Liver (tissue), 8 donors: ENCODE measurements at regions not wholly inside any gene's neighbourhood (a gene's known extent, or its start where the extent isn't known, plus 50 kb on each side); places are given as distances from the start of the nearest gene placed in this dataset.

Experiments
- DNase-seq: peaks from one replicate; pipeline ENCODE4 v3.0.0-alpha.2; 2017; ENCODE audit warnings: low spot score
- H3K27ac ChIP-seq, 2 donors: one replicate each; pipeline ENCODE4 v1.7.0; 2013; ENCODE audit warnings: inconsistent platforms in 2 of 2, low read length in 2 of 2, control low read depth in 1 of 2, low read depth in 1 of 2, mild to moderate bottlenecking in 1 of 2
- H3K27me3 ChIP-seq, 4 donors: one replicate each; pipeline versions ENCODE4 v1.6.1 to v1.7.0; 2013; ENCODE audit warnings: low read length in 3 of 4, inconsistent platforms in 1 of 4, mild to moderate bottlenecking in 1 of 4, moderate library complexity in 1 of 4; ENCODE audit not compliant: control insufficient read depth in 4 of 4, insufficient read depth in 4 of 4
- H3K36me3 ChIP-seq, 4 donors: one replicate each; pipeline versions ENCODE4 v1.6.1 to v1.7.0; 2013; ENCODE audit warnings: low read length in 3 of 4, mild to moderate bottlenecking in 3 of 4, low read depth in 1 of 4, moderate library complexity in 1 of 4; ENCODE audit not compliant: control insufficient read depth in 4 of 4, insufficient read depth in 3 of 4
- H3K4me1 ChIP-seq, 4 donors: one replicate each; pipeline versions ENCODE4 v1.6.1 to v1.7.0; 2013; ENCODE audit warnings: low read length in 3 of 4, mild to moderate bottlenecking in 3 of 4, moderate library complexity in 1 of 4; ENCODE audit not compliant: control insufficient read depth in 4 of 4, insufficient read depth in 4 of 4
- H3K4me3 ChIP-seq, 3 donors: one replicate each; pipeline versions ENCODE4 v1.6.1 to v1.7.0; 2013; ENCODE audit warnings: low read length in 3 of 3, control low read depth in 1 of 3, low read depth in 1 of 3, mild to moderate bottlenecking in 1 of 3
- H3K9ac ChIP-seq, 2 donors: one replicate each; pipeline ENCODE4 v1.7.0; 2013; ENCODE audit warnings: low read length in 2 of 2, mild to moderate bottlenecking in 2 of 2, moderate library complexity in 2 of 2, control low read depth in 1 of 2, low read depth in 1 of 2
- H3K9me3 ChIP-seq, 4 donors: one replicate each; pipeline versions ENCODE4 v1.6.1 to v1.7.0; 2013; ENCODE audit warnings: low read length in 3 of 4; ENCODE audit not compliant: control insufficient read depth in 4 of 4
- EGR1 ChIP-seq, 2 donors: IDR thresholded peaks; 2 replicates each; pipeline ENCODE4 v1.6.1; 2016 to 2018; ENCODE audit warnings: antibody characterized with exemption in 2 of 2, low read depth in 2 of 2
- FOXA1 ChIP-seq: IDR thresholded peaks from 2 replicates; pipeline ENCODE4 v1.6.1; 2016; ENCODE audit warnings: antibody characterized with exemption
- FOXA2 ChIP-seq: IDR thresholded peaks from 2 replicates; pipeline ENCODE4 v1.6.1; 2016; ENCODE audit warnings: antibody characterized with exemption
- GABPA ChIP-seq, 2 donors: IDR thresholded peaks in 1 of 2; conservative IDR thresholded peaks in 1 of 2; 2 replicates each; pipeline ENCODE4 v1.6.1; 2016; ENCODE audit warnings: antibody characterized with exemption in 2 of 2, mild to moderate bottlenecking in 1 of 2, moderate library complexity in 1 of 2
- HNF4A ChIP-seq, 2 donors: conservative IDR thresholded peaks; 2 replicates each; pipeline ENCODE4 v1.6.1; 2016; ENCODE audit warnings: antibody characterized with exemption in 2 of 2, mild to moderate bottlenecking in 2 of 2
- HNF4G ChIP-seq: IDR thresholded peaks from 2 replicates; pipeline ENCODE4 v1.6.1; 2016; ENCODE audit warnings: antibody characterized with exemption
- JUND ChIP-seq, 2 donors: IDR thresholded peaks; 2 replicates each; pipeline ENCODE4 v1.6.1; 2016; ENCODE audit warnings: antibody characterized with exemption in 2 of 2
- NR2F2 ChIP-seq: IDR thresholded peaks from 2 replicates; pipeline ENCODE4 v1.6.1; 2016; ENCODE audit warnings: antibody characterized with exemption
- RAD21 ChIP-seq, 2 donors: IDR thresholded peaks; 2 replicates each; pipeline ENCODE4 v1.6.1; 2016; ENCODE audit warnings: antibody characterized with exemption in 2 of 2, mild to moderate bottlenecking in 2 of 2
- RXRA ChIP-seq, 2 donors: IDR thresholded peaks; 2 replicates each; pipeline ENCODE4 v1.6.1; 2017 to 2018; ENCODE audit warnings: antibody characterized with exemption in 2 of 2, mild to moderate bottlenecking in 1 of 2
- SP1 ChIP-seq: IDR thresholded peaks from 2 replicates; pipeline ENCODE4 v1.6.1; 2018; ENCODE audit warnings: antibody characterized with exemption, mild to moderate bottlenecking
- TAF1 ChIP-seq: conservative IDR thresholded peaks from 2 replicates; pipeline ENCODE4 v1.6.1; 2016; ENCODE audit warnings: antibody characterized with exemption, mild to moderate bottlenecking
- YY1 ChIP-seq: IDR thresholded peaks from 2 replicates; pipeline ENCODE4 v1.6.1; 2016; ENCODE audit warnings: antibody characterized with exemption, mild to moderate bottlenecking
- WGBS: extraction: QIAGEN DNeasy Blood & Tissue Kit; methylation state at CpG from one replicate; pipeline ENCODE4 v1.1.7; 2013; 5-methylcytosine and 5-hydroxymethylcytosine counted together
- TF ChIP-seq, protein P1 (sequence below): fragments of 150-350 bp; IDR thresholded peaks from 2 replicates; pipeline ENCODE4 v1.5.1; 2017; ENCODE audit warnings: improper control_type of control experiment, low read depth, low read length; ENCODE audit not compliant: missing input control
- TF ChIP-seq, protein P2 (sequence below): IDR thresholded peaks from 2 replicates; pipeline ENCODE4 v1.6.1; 2016; ENCODE audit warnings: antibody characterized with exemption, mild to moderate bottlenecking
- TF ChIP-seq, protein P3 (sequence below): IDR thresholded peaks from 2 replicates; pipeline ENCODE4 v1.6.1; 2016; ENCODE audit warnings: antibody characterized with exemption
- TF ChIP-seq, protein P4 (sequence below): IDR thresholded peaks from 2 replicates; pipeline ENCODE4 v1.6.1; 2016; ENCODE audit warnings: antibody characterized with exemption
- TF ChIP-seq, protein P5 (sequence below): IDR thresholded peaks from 2 replicates; pipeline ENCODE4 v1.6.1; 2016; ENCODE audit warnings: antibody characterized with exemption
- donor health status: healthy.
- donor health status: healthy.
- donor health status: healthy.
- donor health status: healthy.
- donor health status: healthy.

DNA sequence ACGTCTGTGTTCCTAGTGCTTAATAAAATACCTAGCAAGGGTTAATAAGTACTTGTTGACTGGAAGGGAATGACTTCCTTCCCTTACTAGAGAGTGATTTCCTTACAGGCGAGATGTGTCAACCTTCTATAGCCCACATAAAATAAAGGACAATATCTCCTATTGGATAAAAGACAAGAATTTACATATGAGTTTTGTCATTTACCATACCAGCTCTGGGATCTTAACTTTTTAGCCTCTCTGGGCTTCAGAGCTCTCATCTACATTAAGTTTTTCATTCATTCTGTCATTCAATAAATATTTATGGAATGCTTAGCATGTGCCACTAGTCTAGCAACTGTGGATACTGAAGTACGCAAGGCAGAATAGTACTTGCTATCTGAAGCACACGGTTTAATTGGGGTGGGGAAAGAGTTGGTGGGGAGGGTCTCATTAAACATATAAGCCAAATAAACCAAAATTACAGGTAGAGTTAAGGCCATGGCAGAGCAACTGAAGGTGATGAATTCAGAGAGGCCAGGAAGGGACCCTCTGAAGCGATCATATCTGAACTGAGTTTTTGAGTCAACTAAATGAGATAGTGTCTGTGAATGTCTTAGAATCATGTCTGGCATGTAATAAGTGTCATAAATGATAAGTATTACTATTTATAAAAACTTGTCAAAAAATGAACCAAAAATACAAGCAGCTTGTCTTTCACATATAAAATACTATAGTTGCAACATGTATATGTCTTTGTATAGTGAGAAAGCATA is 91.6 kb upstream of the BMP2K start:
- 76% methylated on average over 5 of the region's 5 CpGs for WGBS
- no peak for TF ChIP-seq SP1
- no peak for TF ChIP-seq HNF4G
- TF ChIP-seq EGR1 (IDR thresholded peaks at IDR 0.05; ENCODE audit: low read depth in 2 of 2): no peak
- TF ChIP-seq, protein P1, sequence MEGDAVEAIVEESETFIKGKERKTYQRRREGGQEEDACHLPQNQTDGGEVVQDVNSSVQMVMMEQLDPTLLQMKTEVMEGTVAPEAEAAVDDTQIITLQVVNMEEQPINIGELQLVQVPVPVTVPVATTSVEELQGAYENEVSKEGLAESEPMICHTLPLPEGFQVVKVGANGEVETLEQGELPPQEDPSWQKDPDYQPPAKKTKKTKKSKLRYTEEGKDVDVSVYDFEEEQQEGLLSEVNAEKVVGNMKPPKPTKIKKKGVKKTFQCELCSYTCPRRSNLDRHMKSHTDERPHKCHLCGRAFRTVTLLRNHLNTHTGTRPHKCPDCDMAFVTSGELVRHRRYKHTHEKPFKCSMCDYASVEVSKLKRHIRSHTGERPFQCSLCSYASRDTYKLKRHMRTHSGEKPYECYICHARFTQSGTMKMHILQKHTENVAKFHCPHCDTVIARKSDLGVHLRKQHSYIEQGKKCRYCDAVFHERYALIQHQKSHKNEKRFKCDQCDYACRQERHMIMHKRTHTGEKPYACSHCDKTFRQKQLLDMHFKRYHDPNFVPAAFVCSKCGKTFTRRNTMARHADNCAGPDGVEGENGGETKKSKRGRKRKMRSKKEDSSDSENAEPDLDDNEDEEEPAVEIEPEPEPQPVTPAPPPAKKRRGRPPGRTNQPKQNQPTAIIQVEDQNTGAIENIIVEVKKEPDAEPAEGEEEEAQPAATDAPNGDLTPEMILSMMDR: no peak
- TF ChIP-seq NR2F2: no peak
- no peak for TF ChIP-seq FOXA2
- no peak for TF ChIP-seq RAD21 (IDR thresholded peaks at IDR 0.05)
- no peak for DNase-seq
- no peaks in the 10 kb centered on the region for H3K27me3 ChIP-seq
- no peak overlapping the region for H3K9ac ChIP-seq
- H3K4me3 ChIP-seq: no peak overlapping the region
- no peaks in the 10 kb centered on the region for H3K9me3 ChIP-seq
- no peaks in the 10 kb centered on the region for H3K4me1 ChIP-seq
- no peaks in the 10 kb centered on the region for H3K36me3 ChIP-seq
- H3K27ac ChIP-seq: no peak overlapping the region

DNA sequence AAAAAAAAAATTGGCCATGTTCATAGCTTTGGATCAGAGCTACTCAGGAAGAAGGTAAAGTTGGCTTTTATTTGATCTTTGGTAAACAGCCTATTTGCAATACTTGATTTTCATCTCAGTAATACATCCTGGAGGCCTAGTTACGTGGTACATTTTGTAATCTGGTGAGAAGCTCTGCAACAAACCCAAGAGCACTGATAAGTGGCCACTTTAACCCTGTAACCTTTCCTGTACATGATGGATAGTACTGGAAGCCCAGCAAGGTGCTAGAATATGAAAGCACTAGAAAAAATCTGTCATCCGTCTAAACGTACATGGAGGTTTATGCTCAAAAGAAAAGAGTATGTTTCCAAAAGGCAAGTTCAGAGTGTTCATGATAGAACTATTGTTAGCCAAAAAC is 88.3 kb upstream of the BMP2K start:
- 87% methylated on average over 3 of the region's 3 CpGs for WGBS
- Histone ChIP-seq H3K9me3 (no peaks in the 10 kb centered on the region), H3K4me3 (no peak overlapping the region), H3K36me3 (no peaks in the 10 kb centered on the region), H3K27ac (no peak overlapping the region), H3K9ac (no peak overlapping the region), H3K27me3 (no peaks in the 10 kb centered on the region), H3K4me1 (peaks cover 0 to 1% (median 0%) of the 10 kb centered on the region in 4 donors)
- TF ChIP-seq, protein P2, sequence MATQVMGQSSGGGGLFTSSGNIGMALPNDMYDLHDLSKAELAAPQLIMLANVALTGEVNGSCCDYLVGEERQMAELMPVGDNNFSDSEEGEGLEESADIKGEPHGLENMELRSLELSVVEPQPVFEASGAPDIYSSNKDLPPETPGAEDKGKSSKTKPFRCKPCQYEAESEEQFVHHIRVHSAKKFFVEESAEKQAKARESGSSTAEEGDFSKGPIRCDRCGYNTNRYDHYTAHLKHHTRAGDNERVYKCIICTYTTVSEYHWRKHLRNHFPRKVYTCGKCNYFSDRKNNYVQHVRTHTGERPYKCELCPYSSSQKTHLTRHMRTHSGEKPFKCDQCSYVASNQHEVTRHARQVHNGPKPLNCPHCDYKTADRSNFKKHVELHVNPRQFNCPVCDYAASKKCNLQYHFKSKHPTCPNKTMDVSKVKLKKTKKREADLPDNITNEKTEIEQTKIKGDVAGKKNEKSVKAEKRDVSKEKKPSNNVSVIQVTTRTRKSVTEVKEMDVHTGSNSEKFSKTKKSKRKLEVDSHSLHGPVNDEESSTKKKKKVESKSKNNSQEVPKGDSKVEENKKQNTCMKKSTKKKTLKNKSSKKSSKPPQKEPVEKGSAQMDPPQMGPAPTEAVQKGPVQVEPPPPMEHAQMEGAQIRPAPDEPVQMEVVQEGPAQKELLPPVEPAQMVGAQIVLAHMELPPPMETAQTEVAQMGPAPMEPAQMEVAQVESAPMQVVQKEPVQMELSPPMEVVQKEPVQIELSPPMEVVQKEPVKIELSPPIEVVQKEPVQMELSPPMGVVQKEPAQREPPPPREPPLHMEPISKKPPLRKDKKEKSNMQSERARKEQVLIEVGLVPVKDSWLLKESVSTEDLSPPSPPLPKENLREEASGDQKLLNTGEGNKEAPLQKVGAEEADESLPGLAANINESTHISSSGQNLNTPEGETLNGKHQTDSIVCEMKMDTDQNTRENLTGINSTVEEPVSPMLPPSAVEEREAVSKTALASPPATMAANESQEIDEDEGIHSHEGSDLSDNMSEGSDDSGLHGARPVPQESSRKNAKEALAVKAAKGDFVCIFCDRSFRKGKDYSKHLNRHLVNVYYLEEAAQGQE: no peak
- TF ChIP-seq, protein P1: no peak
- TF ChIP-seq JUND (IDR thresholded peaks at IDR 0.05) (no peak), HNF4G (no peak), RXRA (IDR thresholded peaks at IDR 0.05) (no peak), RAD21 (IDR thresholded peaks at IDR 0.05) (no peak), HNF4A (conservative IDR thresholded peaks at IDR 0.05) (no peak), YY1 (no peak), TAF1 (no peak), EGR1 (IDR thresholded peaks at IDR 0.05; ENCODE audit: low read depth in 2 of 2) (no peak), FOXA1 (no peak), SP1 (no peak), NR2F2 (no peak), FOXA2 (no peak), GABPA (IDR thresholded peaks at IDR 0.05 in 1 of 2, conservative IDR thresholded peaks at IDR 0.05 in 1 of 2) (no peak)
- TF ChIP-seq, protein P3, sequence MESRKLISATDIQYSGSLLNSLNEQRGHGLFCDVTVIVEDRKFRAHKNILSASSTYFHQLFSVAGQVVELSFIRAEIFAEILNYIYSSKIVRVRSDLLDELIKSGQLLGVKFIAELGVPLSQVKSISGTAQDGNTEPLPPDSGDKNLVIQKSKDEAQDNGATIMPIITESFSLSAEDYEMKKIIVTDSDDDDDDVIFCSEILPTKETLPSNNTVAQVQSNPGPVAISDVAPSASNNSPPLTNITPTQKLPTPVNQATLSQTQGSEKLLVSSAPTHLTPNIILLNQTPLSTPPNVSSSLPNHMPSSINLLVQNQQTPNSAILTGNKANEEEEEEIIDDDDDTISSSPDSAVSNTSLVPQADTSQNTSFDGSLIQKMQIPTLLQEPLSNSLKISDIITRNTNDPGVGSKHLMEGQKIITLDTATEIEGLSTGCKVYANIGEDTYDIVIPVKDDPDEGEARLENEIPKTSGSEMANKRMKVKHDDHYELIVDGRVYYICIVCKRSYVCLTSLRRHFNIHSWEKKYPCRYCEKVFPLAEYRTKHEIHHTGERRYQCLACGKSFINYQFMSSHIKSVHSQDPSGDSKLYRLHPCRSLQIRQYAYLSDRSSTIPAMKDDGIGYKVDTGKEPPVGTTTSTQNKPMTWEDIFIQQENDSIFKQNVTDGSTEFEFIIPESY: no peak
- TF ChIP-seq, protein P4, sequence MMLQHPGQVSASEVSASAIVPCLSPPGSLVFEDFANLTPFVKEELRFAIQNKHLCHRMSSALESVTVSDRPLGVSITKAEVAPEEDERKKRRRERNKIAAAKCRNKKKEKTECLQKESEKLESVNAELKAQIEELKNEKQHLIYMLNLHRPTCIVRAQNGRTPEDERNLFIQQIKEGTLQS: no peak
- TF ChIP-seq, protein P5, sequence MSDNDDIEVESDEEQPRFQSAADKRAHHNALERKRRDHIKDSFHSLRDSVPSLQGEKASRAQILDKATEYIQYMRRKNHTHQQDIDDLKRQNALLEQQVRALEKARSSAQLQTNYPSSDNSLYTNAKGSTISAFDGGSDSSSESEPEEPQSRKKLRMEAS: no peak
- no peak for DNase-seq
